DND-41 (cell line): ENCODE measurements at regions not wholly inside any gene's neighbourhood (a gene's known extent, or its start where the extent isn't known, plus 50 kb on each side); places are given as distances from the start of the nearest gene placed in this dataset.

ENCODE experiments used
- ATAC-seq: fragments of 200-7000 bp; cut with Tn5 transposase; 3 replicates; pipeline ENCODE4 v1.9.1; 2021; ENCODE audit warnings: low read depth; ENCODE audit not compliant: insufficient read depth
- DNase-seq: peaks from one replicate; pipeline ENCODE4 v3.0.0-alpha.2; 2020
- H2AFZ ChIP-seq: 2 replicates; pipeline ENCODE4 v1.6.0; 2012; ENCODE audit warnings: low read depth, low read length
- H3K27ac ChIP-seq: 2 replicates; pipeline ENCODE4 v1.5.1; 2012; ENCODE audit warnings: low read length, inconsistent platforms
- H3K27me3 ChIP-seq: fragments of 200-600 bp; sonication (generic); 2 replicates; pipeline ENCODE4 v1.6.0; 2012; ENCODE audit warnings: low read length, mild to moderate bottlenecking, inconsistent platforms; ENCODE audit not compliant: insufficient read depth, poor library complexity
- H3K36me3 ChIP-seq: 2 replicates; pipeline ENCODE4 v1.5.1; 2012; ENCODE audit warnings: low read length, inconsistent platforms; ENCODE audit not compliant: insufficient read depth
- H3K4me1 ChIP-seq: 2 replicates; pipeline ENCODE4 v1.5.1; 2012; ENCODE audit warnings: mild to moderate bottlenecking, low read length; ENCODE audit not compliant: insufficient read depth
- H3K4me2 ChIP-seq: 2 replicates; pipeline ENCODE4 v1.6.0; 2012; ENCODE audit warnings: mild to moderate bottlenecking, moderate library complexity, low read length, inconsistent platforms; ENCODE audit not compliant: insufficient read depth
- H3K4me3 ChIP-seq, 2 experiments: fragments of 200-600 bp in 1 of 2; shearing (Covaris generic) in 1 of 2; 2 replicates each; pipeline ENCODE4 v1.5.1; 2012 to 2016; ENCODE audit warnings: inconsistent platforms in 2 of 2, low read length in 2 of 2, mild to moderate bottlenecking in 2 of 2, low read depth in 1 of 2, moderate library complexity in 1 of 2
- H3K79me2 ChIP-seq: 2 replicates; pipeline ENCODE4 v1.6.0; 2012; ENCODE audit warnings: low read length, inconsistent platforms; ENCODE audit not compliant: insufficient read depth
- H3K9ac ChIP-seq: 2 replicates; pipeline ENCODE4 v1.6.0; 2012; ENCODE audit warnings: low read depth, mild to moderate bottlenecking, inconsistent platforms, low read length, moderate library complexity
- H3K9me3 ChIP-seq: 2 replicates; pipeline ENCODE4 v1.5.1; 2012; ENCODE audit warnings: low read length, moderate library complexity, mild to moderate bottlenecking, inconsistent platforms; ENCODE audit not compliant: insufficient read depth, severe bottlenecking
- H4K20me1 ChIP-seq: 2 replicates; pipeline ENCODE4 v1.6.0; 2012; ENCODE audit warnings: low read length; ENCODE audit not compliant: insufficient read depth
- CTCF ChIP-seq: IDR thresholded peaks from 2 replicates; pipeline ENCODE4 v1.5.1; 2012; ENCODE audit warnings: borderline replicate concordance, low read length, moderate library complexity, mild to moderate bottlenecking; ENCODE audit not compliant: poor library complexity, severe bottlenecking; ENCODE audit errors: extremely low read depth
- EZH2 ChIP-seq: IDR thresholded peaks from 3 replicates; pipeline ENCODE4 v1.6.1; 2012; ENCODE audit warnings: borderline replicate concordance, low read depth, mild to moderate bottlenecking, moderate library complexity, low read length, inconsistent platforms; ENCODE audit not compliant: severe bottlenecking

- DNase-seq (no peak), ATAC-seq (no peak)
- TF ChIP-seq EZH2 (no peak), CTCF (no peak)
- no peak overlapping the region for H3K4me2 ChIP-seq
- no peak overlapping the region for H3K4me3 ChIP-seq
- no peak overlapping the region for H3K9ac ChIP-seq
- H3K79me2 ChIP-seq: no peaks in the 10 kb centered on the region
- no peaks in the 10 kb centered on the region for H3K27me3 ChIP-seq
- no peaks in the 10 kb centered on the region for H3K9me3 ChIP-seq
- H2AFZ ChIP-seq: no peak overlapping the region
- no peak overlapping the region for H3K27ac ChIP-seq
- H4K20me1 ChIP-seq: no peaks in the 10 kb centered on the region
- no peaks in the 10 kb centered on the region for H3K4me1 ChIP-seq
- no peaks in the 10 kb centered on the region for H3K36me3 ChIP-seq
These were observed 77.7 kb upstream of the KLF13 start for GRCh38 chr15:31248951-31249350.

GRCh38 chr15:31250033-31250432 lies 76.6 kb upstream of the KLF13 start:
- ATAC-seq (no peak), DNase-seq (no peak)
- Histone ChIP-seq H3K36me3 (no peaks in the 10 kb centered on the region), H3K4me1 (no peaks in the 10 kb centered on the region), H3K4me3 (no peak overlapping the region), H3K9me3 (no peaks in the 10 kb centered on the region), H4K20me1 (no peaks in the 10 kb centered on the region), H3K27ac (no peak overlapping the region), H3K9ac (no peak overlapping the region), H3K79me2 (no peaks in the 10 kb centered on the region), H2AFZ (no peak overlapping the region), H3K27me3 (no peaks in the 10 kb centered on the region), H3K4me2 (no peak overlapping the region)
- TF ChIP-seq CTCF (no peak), EZH2 (no peak)

- Histone ChIP-seq H3K9me3 (no peaks in the 10 kb centered on the region), H3K27ac (no peak overlapping the region), H3K9ac (no peak overlapping the region), H3K4me1 (no peaks in the 10 kb centered on the region; the same call in 1 of the 2 replicates), H2AFZ (no peak overlapping the region), H3K4me2 (no peak overlapping the region), H3K36me3 (no peaks in the 10 kb centered on the region), H4K20me1 (no peaks in the 10 kb centered on the region), H3K27me3 (no peaks in the 10 kb centered on the region), H3K79me2 (no peaks in the 10 kb centered on the region), H3K4me3 (no peak overlapping the region)
- no peak for ATAC-seq
- no peak for DNase-seq
- TF ChIP-seq EZH2 (no peak), CTCF (no peak)
These were observed 75.5 kb upstream of the KLF13 start for GRCh38 chr15:31251165-31251564.

- Histone ChIP-seq H3K9ac (no peak overlapping the region), H3K79me2 (no peaks in the 10 kb centered on the region), H2AFZ (no peak overlapping the region), H4K20me1 (no peaks in the 10 kb centered on the region), H3K4me3 (no peak overlapping the region), H3K9me3 (no peaks in the 10 kb centered on the region), H3K4me2 (no peak overlapping the region), H3K36me3 (no peaks in the 10 kb centered on the region), H3K27me3 (no peaks in the 10 kb centered on the region), H3K27ac (no peak overlapping the region), H3K4me1 (peaks cover 5% of the 10 kb centered on the region; the same call in 1 of the 2 replicates)
- no peak for DNase-seq
- no peak for TF ChIP-seq CTCF
- TF ChIP-seq EZH2: no peak
- ATAC-seq: no peak
These were observed 74.4 kb upstream of the KLF13 start for GRCh38 chr15:31252171-31252785.
